ENCODE measurements at regions not wholly inside any gene's neighbourhood (a gene's known extent, or its start where the extent isn't known, plus 50 kb on each side); places are given as distances from the start of the nearest gene placed in this dataset.

GRCh38 chr4:28469886-28470285, 1609.2 kb downstream of the STIM2 start:
- TF ChIP-seq CTCF (IDR thresholded peaks at IDR 0.05), result no peak
- TF ChIP-seq POLR2A (IDR thresholded peaks at IDR 0.05), result no peak

All from heart left ventricle (tissue), 13 donors.